SK-N-SH treated with all-trans-retinoic acid at 6 μM for 48 hours (cell line): ENCODE measurements at regions not wholly inside any gene's neighbourhood (a gene's known extent, or its start where the extent isn't known, plus 50 kb on each side); places are given as distances from the start of the nearest gene placed in this dataset.

Source experiments
- ATAC-seq: fragments of 200-7000 bp; cut with Tn5 transposase; 3 replicates; pipeline ENCODE4 v1.9.1; 2020; ENCODE audit warnings: mild to moderate bottlenecking, moderate library complexity
- ARNTL ChIP-seq: fragments of 450-650 bp; formaldehyde crosslinking; IDR thresholded peaks from 2 replicates; pipeline ENCODE4 v1.5.0; 2020; ENCODE audit warnings: low read depth, mild to moderate bottlenecking, moderate library complexity, borderline replicate concordance
- BACH2 ChIP-seq: fragments of 250-450 bp; sonication (Bioruptor Pico); IDR thresholded peaks from 2 replicates; pipeline ENCODE4 v1.9.0; 2021; ENCODE audit warnings: mild to moderate bottlenecking, borderline replicate concordance
- CSDC2 ChIP-seq: fragments of 250-450 bp; sonication (Bioruptor Pico); IDR thresholded peaks from 2 replicates; pipeline ENCODE4 v1.5.0; 2020; ENCODE audit warnings: mild to moderate bottlenecking, moderate library complexity
- ESRRG ChIP-seq: fragments of 250-450 bp; sonication (Bioruptor Pico); IDR thresholded peaks from 2 replicates; pipeline ENCODE4 v1.6.1; 2021; ENCODE audit warnings: mild to moderate bottlenecking
- GLIS3 ChIP-seq: fragments of 250-450 bp; sonication (Bioruptor Pico); IDR thresholded peaks from 2 replicates; pipeline ENCODE4 v1.5.0; 2020; ENCODE audit warnings: mild to moderate bottlenecking, moderate library complexity
- ISL1 ChIP-seq: fragments of 250-450 bp; sonication (Bioruptor Pico); IDR thresholded peaks from 2 replicates; pipeline ENCODE4 v2.1.2; 2022; ENCODE audit warnings: mild to moderate bottlenecking, moderate library complexity
- OSR1 ChIP-seq: fragments of 250-450 bp; sonication (Bioruptor Pico); IDR thresholded peaks from 2 replicates; pipeline ENCODE4 v1.8.0; 2022; ENCODE audit warnings: moderate library complexity, mild to moderate bottlenecking, inconsistent platforms
- PPARA ChIP-seq: fragments of 250-450 bp; sonication (Bioruptor Pico); IDR thresholded peaks from 2 replicates; pipeline ENCODE4 v1.5.0; 2020; ENCODE audit warnings: mild to moderate bottlenecking, borderline replicate concordance
- SNAI2 ChIP-seq: fragments of 250-450 bp; sonication (Bioruptor Pico); IDR thresholded peaks from 2 replicates; pipeline ENCODE4 v1.5.0; 2020; ENCODE audit warnings: mild to moderate bottlenecking, moderate library complexity
- TOX ChIP-seq: fragments of 250-450 bp; sonication (Bioruptor Pico); IDR thresholded peaks from 2 replicates; pipeline ENCODE4 v1.8.0; 2021; ENCODE audit warnings: mild to moderate bottlenecking, moderate library complexity, borderline replicate concordance
- ZC3H10 ChIP-seq: fragments of 250-450 bp; sonication (Bioruptor Pico); IDR thresholded peaks from 2 replicates; pipeline ENCODE4 v1.5.1; 2021; ENCODE audit warnings: mild to moderate bottlenecking, moderate library complexity
- ZFP3 ChIP-seq: fragments of 250-450 bp; sonication (Bioruptor Pico); IDR thresholded peaks from 2 replicates; pipeline ENCODE4 v1.5.0; 2020; ENCODE audit warnings: mild to moderate bottlenecking, moderate library complexity
- ZFP30 ChIP-seq: fragments of 450-650 bp; formaldehyde crosslinking; IDR thresholded peaks from 2 replicates; pipeline ENCODE4 v1.5.0; 2022; ENCODE audit warnings: mild to moderate bottlenecking, moderate library complexity
- ZNF70 ChIP-seq: fragments of 450-650 bp; formaldehyde crosslinking; IDR thresholded peaks from 2 replicates; pipeline ENCODE4 v1.5.0; 2020; ENCODE audit warnings: mild to moderate bottlenecking, moderate library complexity
- ZNF8 ChIP-seq: fragments of 450-650 bp; formaldehyde crosslinking; IDR thresholded peaks from 2 replicates; pipeline ENCODE4 v1.5.0; 2020; ENCODE audit warnings: mild to moderate bottlenecking, moderate library complexity
- TF ChIP-seq, protein P1 (sequence below): fragments of 250-450 bp; sonication (Bioruptor Pico); IDR thresholded peaks from 2 replicates; pipeline ENCODE4 v1.8.0; 2021; ENCODE audit warnings: low read depth, mild to moderate bottlenecking, moderate library complexity, borderline replicate concordance
- TF ChIP-seq, protein P2 (sequence below): fragments of 250-450 bp; sonication (Bioruptor Pico); IDR thresholded peaks from 2 replicates; pipeline ENCODE4 v1.8.0; 2020; ENCODE audit warnings: mild to moderate bottlenecking, moderate library complexity, borderline replicate concordance
- TF ChIP-seq, protein P3 (sequence below): fragments of 250-450 bp; sonication (Bioruptor Pico); IDR thresholded peaks from 2 replicates; pipeline ENCODE4 v1.5.1; 2020; ENCODE audit warnings: low read depth, mild to moderate bottlenecking, moderate library complexity
- TF ChIP-seq, protein P4 (sequence below): fragments of 250-450 bp; sonication (Bioruptor Pico); IDR thresholded peaks from 2 replicates; pipeline ENCODE4 v1.5.0; 2020; ENCODE audit warnings: mild to moderate bottlenecking, moderate library complexity
- TF ChIP-seq, protein P5 (sequence below): fragments of 250-450 bp; sonication (Bioruptor Pico); IDR thresholded peaks from 2 replicates; pipeline ENCODE4 v1.5.1; 2021; ENCODE audit warnings: mild to moderate bottlenecking, moderate library complexity

DNA sequence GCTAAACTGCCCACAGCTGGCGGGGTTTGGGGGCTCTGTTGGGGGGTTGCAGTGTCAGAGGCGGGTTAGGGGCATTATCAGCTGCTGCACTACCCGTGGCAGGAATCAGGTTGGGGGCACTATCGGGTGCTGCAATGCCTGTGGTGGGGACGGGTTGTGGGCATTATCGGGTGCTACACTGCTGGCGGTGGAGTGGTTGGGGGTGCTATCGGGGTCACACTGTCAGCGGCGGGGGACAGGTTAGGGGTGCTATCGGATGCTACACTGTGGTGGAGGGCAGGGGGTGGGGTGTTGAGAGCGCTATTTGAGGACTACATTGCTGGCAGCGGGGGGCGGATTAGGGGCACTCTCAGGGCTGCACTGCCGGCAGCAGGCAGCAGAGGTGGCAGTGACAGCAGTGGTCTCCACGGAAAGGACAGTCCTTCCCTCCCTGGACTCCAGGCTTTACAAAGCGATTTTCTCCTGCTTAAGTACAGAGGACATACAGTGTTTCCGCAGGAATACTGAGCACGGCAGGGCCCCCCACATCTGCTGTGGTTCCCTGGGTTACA lies 119.5 kb upstream of the VPREB1 start:
- TF ChIP-seq BACH2 (CRISPR knock-in tag) = no peak
- TF ChIP-seq, protein P1, sequence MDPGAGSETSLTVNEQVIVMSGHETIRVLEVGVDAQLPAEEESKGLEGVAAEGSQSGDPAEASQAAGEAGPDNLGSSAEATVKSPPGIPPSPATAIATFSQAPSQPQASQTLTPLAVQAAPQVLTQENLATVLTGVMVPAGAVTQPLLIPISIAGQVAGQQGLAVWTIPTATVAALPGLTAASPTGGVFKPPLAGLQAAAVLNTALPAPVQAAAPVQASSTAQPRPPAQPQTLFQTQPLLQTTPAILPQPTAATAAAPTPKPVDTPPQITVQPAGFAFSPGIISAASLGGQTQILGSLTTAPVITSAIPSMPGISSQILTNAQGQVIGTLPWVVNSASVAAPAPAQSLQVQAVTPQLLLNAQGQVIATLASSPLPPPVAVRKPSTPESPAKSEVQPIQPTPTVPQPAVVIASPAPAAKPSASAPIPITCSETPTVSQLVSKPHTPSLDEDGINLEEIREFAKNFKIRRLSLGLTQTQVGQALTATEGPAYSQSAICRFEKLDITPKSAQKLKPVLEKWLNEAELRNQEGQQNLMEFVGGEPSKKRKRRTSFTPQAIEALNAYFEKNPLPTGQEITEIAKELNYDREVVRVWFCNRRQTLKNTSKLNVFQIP (CRISPR knock-in tag) = no peak
- TF ChIP-seq ZNF70 (CRISPR knock-in tag) = no peak
- TF ChIP-seq, protein P2, sequence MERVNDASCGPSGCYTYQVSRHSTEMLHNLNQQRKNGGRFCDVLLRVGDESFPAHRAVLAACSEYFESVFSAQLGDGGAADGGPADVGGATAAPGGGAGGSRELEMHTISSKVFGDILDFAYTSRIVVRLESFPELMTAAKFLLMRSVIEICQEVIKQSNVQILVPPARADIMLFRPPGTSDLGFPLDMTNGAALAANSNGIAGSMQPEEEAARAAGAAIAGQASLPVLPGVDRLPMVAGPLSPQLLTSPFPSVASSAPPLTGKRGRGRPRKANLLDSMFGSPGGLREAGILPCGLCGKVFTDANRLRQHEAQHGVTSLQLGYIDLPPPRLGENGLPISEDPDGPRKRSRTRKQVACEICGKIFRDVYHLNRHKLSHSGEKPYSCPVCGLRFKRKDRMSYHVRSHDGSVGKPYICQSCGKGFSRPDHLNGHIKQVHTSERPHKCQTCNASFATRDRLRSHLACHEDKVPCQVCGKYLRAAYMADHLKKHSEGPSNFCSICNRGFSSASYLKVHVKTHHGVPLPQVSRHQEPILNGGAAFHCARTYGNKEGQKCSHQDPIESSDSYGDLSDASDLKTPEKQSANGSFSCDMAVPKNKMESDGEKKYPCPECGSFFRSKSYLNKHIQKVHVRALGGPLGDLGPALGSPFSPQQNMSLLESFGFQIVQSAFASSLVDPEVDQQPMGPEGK (CRISPR knock-in tag) = no peak
- TF ChIP-seq, protein P3, sequence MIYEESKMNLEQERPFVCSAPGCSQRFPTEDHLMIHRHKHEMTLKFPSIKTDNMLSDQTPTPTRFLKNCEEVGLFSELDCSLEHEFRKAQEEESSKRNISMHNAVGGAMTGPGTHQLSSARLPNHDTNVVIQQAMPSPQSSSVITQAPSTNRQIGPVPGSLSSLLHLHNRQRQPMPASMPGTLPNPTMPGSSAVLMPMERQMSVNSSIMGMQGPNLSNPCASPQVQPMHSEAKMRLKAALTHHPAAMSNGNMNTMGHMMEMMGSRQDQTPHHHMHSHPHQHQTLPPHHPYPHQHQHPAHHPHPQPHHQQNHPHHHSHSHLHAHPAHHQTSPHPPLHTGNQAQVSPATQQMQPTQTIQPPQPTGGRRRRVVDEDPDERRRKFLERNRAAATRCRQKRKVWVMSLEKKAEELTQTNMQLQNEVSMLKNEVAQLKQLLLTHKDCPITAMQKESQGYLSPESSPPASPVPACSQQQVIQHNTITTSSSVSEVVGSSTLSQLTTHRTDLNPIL (CRISPR knock-in tag) = no peak
- TF ChIP-seq ISL1 (CRISPR knock-in tag) = no peak
- no peak for TF ChIP-seq PPARA (CRISPR knock-in tag)
- no peak for TF ChIP-seq SNAI2 (CRISPR knock-in tag)
- TF ChIP-seq TOX = no peak
- no peak for TF ChIP-seq ZNF8
- no peak for TF ChIP-seq OSR1 (CRISPR knock-in tag)
- TF ChIP-seq ESRRG (CRISPR knock-in tag) = no peak
- no peak for TF ChIP-seq ZFP3 (CRISPR knock-in tag)
- TF ChIP-seq ZC3H10 = no peak
- TF ChIP-seq ZFP30 = no peak
- TF ChIP-seq CSDC2 = no peak
- ATAC-seq = no peak

DNA sequence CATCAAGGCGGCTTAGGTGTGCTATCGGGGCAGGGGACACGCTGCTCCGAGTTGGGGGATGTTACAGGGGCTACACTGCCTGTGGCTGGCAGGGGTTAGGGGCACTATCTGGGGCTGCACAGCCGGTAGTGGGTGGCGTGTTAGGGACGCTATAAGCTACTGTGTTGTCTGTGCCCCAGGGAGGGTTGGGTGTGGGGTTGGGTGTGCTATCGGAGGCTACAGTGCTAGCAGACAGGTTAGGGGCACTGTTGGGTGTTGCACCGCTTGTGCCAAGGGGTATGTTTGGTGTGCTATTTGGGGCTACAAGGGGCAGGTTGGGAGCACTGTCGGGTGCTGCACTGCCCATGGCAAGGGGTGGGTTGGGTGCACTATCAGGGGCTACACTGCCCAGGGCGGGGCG lies 120.2 kb upstream of the VPREB1 start:
- TF ChIP-seq, protein P4, sequence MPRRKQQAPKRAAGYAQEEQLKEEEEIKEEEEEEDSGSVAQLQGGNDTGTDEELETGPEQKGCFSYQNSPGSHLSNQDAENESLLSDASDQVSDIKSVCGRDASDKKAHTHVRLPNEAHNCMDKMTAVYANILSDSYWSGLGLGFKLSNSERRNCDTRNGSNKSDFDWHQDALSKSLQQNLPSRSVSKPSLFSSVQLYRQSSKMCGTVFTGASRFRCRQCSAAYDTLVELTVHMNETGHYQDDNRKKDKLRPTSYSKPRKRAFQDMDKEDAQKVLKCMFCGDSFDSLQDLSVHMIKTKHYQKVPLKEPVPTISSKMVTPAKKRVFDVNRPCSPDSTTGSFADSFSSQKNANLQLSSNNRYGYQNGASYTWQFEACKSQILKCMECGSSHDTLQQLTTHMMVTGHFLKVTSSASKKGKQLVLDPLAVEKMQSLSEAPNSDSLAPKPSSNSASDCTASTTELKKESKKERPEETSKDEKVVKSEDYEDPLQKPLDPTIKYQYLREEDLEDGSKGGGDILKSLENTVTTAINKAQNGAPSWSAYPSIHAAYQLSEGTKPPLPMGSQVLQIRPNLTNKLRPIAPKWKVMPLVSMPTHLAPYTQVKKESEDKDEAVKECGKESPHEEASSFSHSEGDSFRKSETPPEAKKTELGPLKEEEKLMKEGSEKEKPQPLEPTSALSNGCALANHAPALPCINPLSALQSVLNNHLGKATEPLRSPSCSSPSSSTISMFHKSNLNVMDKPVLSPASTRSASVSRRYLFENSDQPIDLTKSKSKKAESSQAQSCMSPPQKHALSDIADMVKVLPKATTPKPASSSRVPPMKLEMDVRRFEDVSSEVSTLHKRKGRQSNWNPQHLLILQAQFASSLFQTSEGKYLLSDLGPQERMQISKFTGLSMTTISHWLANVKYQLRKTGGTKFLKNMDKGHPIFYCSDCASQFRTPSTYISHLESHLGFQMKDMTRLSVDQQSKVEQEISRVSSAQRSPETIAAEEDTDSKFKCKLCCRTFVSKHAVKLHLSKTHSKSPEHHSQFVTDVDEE (CRISPR knock-in tag) = no peak
- TF ChIP-seq ESRRG (CRISPR knock-in tag) = no peak
- ATAC-seq = no peak

DNA sequence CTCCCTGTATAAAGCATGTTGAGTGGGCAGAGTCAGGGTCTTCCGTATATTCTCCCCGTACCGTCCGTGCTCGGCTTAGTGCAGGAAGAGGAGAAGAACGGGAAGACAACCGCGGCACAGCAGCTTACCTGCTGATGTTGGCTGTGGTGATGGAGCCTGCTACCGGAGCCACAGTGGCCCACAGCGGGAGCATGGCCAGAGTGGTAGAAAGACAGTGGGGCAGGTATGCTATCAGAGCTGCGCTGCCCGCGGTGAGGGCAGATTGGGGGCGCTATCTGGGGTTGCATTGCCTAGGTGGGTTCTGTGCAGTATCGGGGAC lies 120.7 kb upstream of the VPREB1 start:
- ATAC-seq = no peak

More for the DNA sequence above, 120.7 kb upstream of the VPREB1 start:
- TF ChIP-seq OSR1 (CRISPR knock-in tag) = no peak
- no peak for TF ChIP-seq ISL1 (CRISPR knock-in tag)
- no peak for TF ChIP-seq GLIS3 (CRISPR knock-in tag)
- TF ChIP-seq ZC3H10 = no peak
- TF ChIP-seq, protein P2 (CRISPR knock-in tag) = no peak
- no peak for TF ChIP-seq ZFP30
- no peak for TF ChIP-seq PPARA (CRISPR knock-in tag)
- TF ChIP-seq, protein P3 (CRISPR knock-in tag) = no peak
- TF ChIP-seq SNAI2 (CRISPR knock-in tag) = no peak
- TF ChIP-seq, protein P5, sequence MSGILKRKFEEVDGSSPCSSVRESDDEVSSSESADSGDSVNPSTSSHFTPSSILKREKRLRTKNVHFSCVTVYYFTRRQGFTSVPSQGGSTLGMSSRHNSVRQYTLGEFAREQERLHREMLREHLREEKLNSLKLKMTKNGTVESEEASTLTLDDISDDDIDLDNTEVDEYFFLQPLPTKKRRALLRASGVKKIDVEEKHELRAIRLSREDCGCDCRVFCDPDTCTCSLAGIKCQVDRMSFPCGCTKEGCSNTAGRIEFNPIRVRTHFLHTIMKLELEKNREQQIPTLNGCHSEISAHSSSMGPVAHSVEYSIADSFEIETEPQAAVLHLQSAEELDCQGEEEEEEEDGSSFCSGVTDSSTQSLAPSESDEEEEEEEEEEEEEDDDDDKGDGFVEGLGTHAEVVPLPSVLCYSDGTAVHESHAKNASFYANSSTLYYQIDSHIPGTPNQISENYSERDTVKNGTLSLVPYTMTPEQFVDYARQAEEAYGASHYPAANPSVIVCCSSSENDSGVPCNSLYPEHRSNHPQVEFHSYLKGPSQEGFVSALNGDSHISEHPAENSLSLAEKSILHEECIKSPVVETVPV = no peak
- TF ChIP-seq ARNTL (CRISPR knock-in tag) = no peak
